ENCODE measurements at regions not wholly inside any gene's neighbourhood (a gene's known extent, or its start where the extent isn't known, plus 50 kb on each side); places are given as distances from the start of the nearest gene placed in this dataset.

GRCh38 chr7:21029006-21029405, 242.3 kb upstream of the SP8 start:
- DNase-seq (ENCODE audit: low read depth in 2 of 2): no peak

- no peak for DNase-seq (ENCODE audit: low read depth in 2 of 2)
Measured at GRCh38 chr7:21030237-21030871, 243.7 kb upstream of the SP8 start.

- no peak for DNase-seq (ENCODE audit: low read depth in 2 of 2)
Measured at GRCh38 chr7:21041252-21041651, 254.6 kb upstream of the SP8 start.

- DNase-seq (ENCODE audit: low read depth in 2 of 2): no peak
Measured at GRCh38 chr7:21041666-21042065, 255.0 kb upstream of the SP8 start.

- no peak for DNase-seq (ENCODE audit: low read depth in 2 of 2)
Measured at GRCh38 chr7:21044384-21044783, 257.7 kb upstream of the SP8 start.

- no peak for DNase-seq (ENCODE audit: low read depth in 2 of 2)
Measured at GRCh38 chr7:21044913-21045568, 258.4 kb upstream of the SP8 start.

GRCh38 chr7:21051865-21052264, 265.2 kb upstream of the SP8 start:
- DNase-seq (ENCODE audit: low read depth in 2 of 2): no peak

GRCh38 chr7:21054427-21055112, 267.9 kb upstream of the SP8 start:
- no peak for DNase-seq (ENCODE audit: low read depth in 2 of 2)

- DNase-seq (ENCODE audit: low read depth in 2 of 2): no peak
Measured at GRCh38 chr7:21059069-21059468, 272.4 kb upstream of the SP8 start.

GRCh38 chr7:21063106-21063505, 276.4 kb upstream of the SP8 start:
- no peak for DNase-seq (ENCODE audit: low read depth in 2 of 2)

- DNase-seq (ENCODE audit: low read depth in 2 of 2): no peak
Measured at GRCh38 chr7:21064698-21065648, 278.3 kb upstream of the SP8 start.

GRCh38 chr7:21066221-21066620, 279.5 kb upstream of the SP8 start:
- no peak for DNase-seq (ENCODE audit: low read depth in 2 of 2)

GRCh38 chr7:21067216-21067615, 280.5 kb upstream of the SP8 start:
- DNase-seq (ENCODE audit: low read depth in 2 of 2): no peak

GRCh38 chr7:21070571-21071090, 283.9 kb upstream of the SP8 start:
- DNase-seq (ENCODE audit: low read depth in 2 of 2): no peak

GRCh38 chr7:21071561-21072501, 285.1 kb upstream of the SP8 start:
- DNase-seq (ENCODE audit: low read depth in 2 of 2): no peak

GRCh38 chr7:21076054-21076453, 289.4 kb upstream of the SP8 start:
- no peak for DNase-seq (ENCODE audit: low read depth in 2 of 2)

GRCh38 chr7:21076574-21076973, 289.9 kb upstream of the SP8 start:
- no peak for DNase-seq (ENCODE audit: low read depth in 2 of 2)

GRCh38 chr7:21077602-21078001, 290.9 kb upstream of the SP8 start:
- no peak for DNase-seq (ENCODE audit: low read depth in 2 of 2)

GRCh38 chr7:21084286-21084685, 297.6 kb upstream of the SP8 start:
- DNase-seq (ENCODE audit: low read depth in 2 of 2): no peak

GRCh38 chr7:21086688-21087087, 300.0 kb upstream of the SP8 start:
- no peak for DNase-seq (ENCODE audit: low read depth in 2 of 2)

- DNase-seq (ENCODE audit: low read depth in 2 of 2): no peak
Measured at GRCh38 chr7:21089653-21090052, 303.0 kb upstream of the SP8 start.
